Non-pigmented ciliary epithelial cell (primary cell): ENCODE measurements at regions not wholly inside any gene's neighbourhood (a gene's known extent, or its start where the extent isn't known, plus 50 kb on each side); places are given as distances from the start of the nearest gene placed in this dataset.

Experiments
- DNase-seq: peaks from one replicate; pipeline ENCODE4 v3.0.0-alpha.2; 2010; ENCODE audit warnings: low read depth

GRCh38 chr5:96283589-96283988 lies 149.5 kb downstream of the PCSK1 start:
- DNase-seq = no peak

- no peak for DNase-seq
Observed at GRCh38 chr5:96282020-96282419, 151.0 kb downstream of the PCSK1 start.

- DNase-seq = no peak
Observed at GRCh38 chr5:96280946-96281393, 152.1 kb downstream of the PCSK1 start.

GRCh38 chr5:96279801-96280542 lies 153.1 kb downstream of the PCSK1 start:
- peak; percentile 31 for DNase-seq

GRCh38 chr5:96278981-96279380 lies 154.1 kb downstream of the PCSK1 start:
- no peak for DNase-seq

GRCh38 chr5:96275051-96275450 lies 158.0 kb downstream of the PCSK1 start:
- no peak for DNase-seq

- no peak for DNase-seq
Observed at GRCh38 chr5:96265487-96265886, 167.6 kb downstream of the PCSK1 start.

GRCh38 chr5:96264047-96264446 lies 169.0 kb downstream of the PCSK1 start:
- no peak for DNase-seq

GRCh38 chr5:96262105-96262504 lies 170.9 kb downstream of the PCSK1 start:
- no peak for DNase-seq

GRCh38 chr5:96260009-96260408 lies 173.0 kb downstream of the PCSK1 start:
- no peak for DNase-seq

- DNase-seq = peak; percentile 23
Observed at GRCh38 chr5:96259151-96259772, 173.8 kb downstream of the PCSK1 start.

- DNase-seq = no peak
Observed at GRCh38 chr5:96258692-96259091, 174.4 kb downstream of the PCSK1 start.

- DNase-seq = peak; percentile 73
Observed at GRCh38 chr5:96257904-96258303, 175.1 kb downstream of the PCSK1 start.

GRCh38 chr5:96256795-96257470 lies 176.1 kb downstream of the PCSK1 start:
- peak; percentile 81 for DNase-seq

- DNase-seq = peak; percentile 85
Observed at GRCh38 chr5:96254980-96255691, 177.9 kb downstream of the PCSK1 start.

- no peak for DNase-seq
Observed at GRCh38 chr5:96253140-96253539, 179.9 kb downstream of the PCSK1 start.

GRCh38 chr5:96252596-96252995 lies 180.5 kb downstream of the PCSK1 start:
- no peak for DNase-seq

- no peak for DNase-seq
Observed at GRCh38 chr5:96250782-96251181, 182.3 kb downstream of the PCSK1 start.

- no peak for DNase-seq
Observed at GRCh38 chr5:96248131-96248530, 184.9 kb downstream of the PCSK1 start.

GRCh38 chr5:96247708-96248107 lies 185.3 kb downstream of the PCSK1 start:
- no peak for DNase-seq

- no peak for DNase-seq
Observed at GRCh38 chr5:96247097-96247701, 185.8 kb downstream of the PCSK1 start.
